LNCAP (cell line): ENCODE measurements at regions not wholly inside any gene's neighbourhood (a gene's known extent, or its start where the extent isn't known, plus 50 kb on each side); places are given as distances from the start of the nearest gene placed in this dataset.

Source experiments
- TF ChIP-seq, protein P1 (sequence below): fragments of 450-650 bp; IDR thresholded peaks from 2 replicates; pipeline ENCODE4 v1.5.1; 2017; ENCODE audit warnings: mild to moderate bottlenecking

DNA sequence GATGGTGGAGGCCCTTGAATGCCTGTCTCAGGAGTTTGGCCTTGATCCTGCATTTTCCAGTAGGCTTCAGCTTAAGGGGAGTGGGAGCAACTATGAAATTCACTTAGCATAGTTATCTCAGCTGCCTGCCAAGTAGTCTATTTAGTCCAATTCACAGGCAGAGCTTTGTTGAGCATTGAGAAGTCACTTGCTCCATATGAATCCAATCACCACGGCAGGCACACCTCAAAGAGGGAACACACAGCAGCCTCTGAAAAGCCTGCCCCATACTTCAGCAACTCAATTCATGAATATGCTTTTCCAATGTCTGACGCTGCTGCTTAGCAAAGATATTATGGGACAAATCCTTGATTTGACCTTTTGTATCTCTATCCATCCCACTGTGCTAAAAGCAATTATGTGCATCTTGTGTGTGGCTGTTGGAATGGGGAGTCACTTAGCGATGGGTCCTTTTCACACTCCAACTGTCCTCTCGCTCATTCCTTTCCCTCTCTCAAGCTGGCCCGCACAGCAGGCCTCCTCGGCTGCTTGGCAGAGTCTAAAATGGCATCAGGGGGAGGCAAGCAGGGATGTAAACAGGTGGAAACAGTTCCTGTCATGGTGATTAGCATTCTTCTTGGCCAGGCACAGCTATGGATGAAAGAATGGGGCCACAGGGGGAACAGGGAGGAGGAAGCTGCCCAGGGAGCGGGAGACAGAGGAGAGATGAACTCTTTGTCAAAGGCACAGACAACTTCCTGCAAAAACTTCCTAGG, 56.0 kb upstream of the LRPPRC start:
- TF ChIP-seq, protein P1, sequence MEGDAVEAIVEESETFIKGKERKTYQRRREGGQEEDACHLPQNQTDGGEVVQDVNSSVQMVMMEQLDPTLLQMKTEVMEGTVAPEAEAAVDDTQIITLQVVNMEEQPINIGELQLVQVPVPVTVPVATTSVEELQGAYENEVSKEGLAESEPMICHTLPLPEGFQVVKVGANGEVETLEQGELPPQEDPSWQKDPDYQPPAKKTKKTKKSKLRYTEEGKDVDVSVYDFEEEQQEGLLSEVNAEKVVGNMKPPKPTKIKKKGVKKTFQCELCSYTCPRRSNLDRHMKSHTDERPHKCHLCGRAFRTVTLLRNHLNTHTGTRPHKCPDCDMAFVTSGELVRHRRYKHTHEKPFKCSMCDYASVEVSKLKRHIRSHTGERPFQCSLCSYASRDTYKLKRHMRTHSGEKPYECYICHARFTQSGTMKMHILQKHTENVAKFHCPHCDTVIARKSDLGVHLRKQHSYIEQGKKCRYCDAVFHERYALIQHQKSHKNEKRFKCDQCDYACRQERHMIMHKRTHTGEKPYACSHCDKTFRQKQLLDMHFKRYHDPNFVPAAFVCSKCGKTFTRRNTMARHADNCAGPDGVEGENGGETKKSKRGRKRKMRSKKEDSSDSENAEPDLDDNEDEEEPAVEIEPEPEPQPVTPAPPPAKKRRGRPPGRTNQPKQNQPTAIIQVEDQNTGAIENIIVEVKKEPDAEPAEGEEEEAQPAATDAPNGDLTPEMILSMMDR: no peak

DNA sequence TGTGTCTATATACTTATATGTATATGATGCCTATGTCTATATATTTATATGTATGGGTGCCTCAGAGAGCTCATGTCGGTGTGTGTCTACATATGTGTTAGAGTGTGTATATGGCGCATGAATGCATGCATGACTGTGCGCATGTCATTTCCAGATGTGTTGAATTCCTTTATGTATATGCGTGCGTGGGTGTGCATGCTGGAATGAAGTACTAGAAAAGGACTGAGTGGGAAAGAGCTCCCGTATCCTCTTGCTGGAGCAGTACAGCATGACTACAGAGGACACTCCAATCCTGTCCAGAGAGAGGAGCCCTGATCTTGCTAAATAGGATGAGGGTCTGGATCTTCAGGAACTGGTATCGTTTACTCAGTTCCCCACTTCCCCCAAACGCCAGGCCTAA, 56.8 kb upstream of the LRPPRC start:
- TF ChIP-seq, protein P1: no peak

- TF ChIP-seq, protein P1: no peak
These were observed 57.3 kb upstream of the LRPPRC start for GRCh38 chr2:44053052-44053451.

- TF ChIP-seq, protein P1: no peak
These were observed 57.7 kb upstream of the LRPPRC start for GRCh38 chr2:44053456-44053855.

GRCh38 chr2:44055229-44055628, 59.4 kb upstream of the LRPPRC start:
- TF ChIP-seq, protein P1: no peak

GRCh38 chr2:44055664-44056063, 59.9 kb upstream of the LRPPRC start:
- TF ChIP-seq, protein P1: no peak

- TF ChIP-seq, protein P1: no peak
These were observed 61.2 kb upstream of the LRPPRC start for GRCh38 chr2:44056947-44057346.

DNA sequence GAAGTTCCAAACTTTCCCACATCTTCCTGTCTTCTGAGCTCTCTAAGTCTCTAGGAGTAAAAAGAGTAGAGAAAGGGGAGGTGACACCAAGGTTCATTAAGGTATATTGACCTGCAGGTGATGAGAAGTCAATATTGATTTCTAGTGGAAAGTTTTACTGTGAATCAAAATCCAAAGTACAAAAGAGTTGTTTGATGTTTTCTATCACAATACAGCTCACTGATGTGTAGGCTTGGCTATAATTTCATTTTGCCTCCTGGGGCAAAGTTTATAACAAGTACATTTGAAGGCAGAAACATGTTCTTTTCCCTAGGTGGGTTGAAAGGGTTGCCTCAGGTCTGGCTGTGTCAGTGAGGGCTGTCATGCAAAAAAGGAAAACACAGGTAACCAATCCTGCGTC, 65.2 kb upstream of the LRPPRC start:
- TF ChIP-seq, protein P1: no peak
